ENCODE measurements at regions not wholly inside any gene's neighbourhood (a gene's known extent, or its start where the extent isn't known, plus 50 kb on each side); places are given as distances from the start of the nearest gene placed in this dataset.

DNA sequence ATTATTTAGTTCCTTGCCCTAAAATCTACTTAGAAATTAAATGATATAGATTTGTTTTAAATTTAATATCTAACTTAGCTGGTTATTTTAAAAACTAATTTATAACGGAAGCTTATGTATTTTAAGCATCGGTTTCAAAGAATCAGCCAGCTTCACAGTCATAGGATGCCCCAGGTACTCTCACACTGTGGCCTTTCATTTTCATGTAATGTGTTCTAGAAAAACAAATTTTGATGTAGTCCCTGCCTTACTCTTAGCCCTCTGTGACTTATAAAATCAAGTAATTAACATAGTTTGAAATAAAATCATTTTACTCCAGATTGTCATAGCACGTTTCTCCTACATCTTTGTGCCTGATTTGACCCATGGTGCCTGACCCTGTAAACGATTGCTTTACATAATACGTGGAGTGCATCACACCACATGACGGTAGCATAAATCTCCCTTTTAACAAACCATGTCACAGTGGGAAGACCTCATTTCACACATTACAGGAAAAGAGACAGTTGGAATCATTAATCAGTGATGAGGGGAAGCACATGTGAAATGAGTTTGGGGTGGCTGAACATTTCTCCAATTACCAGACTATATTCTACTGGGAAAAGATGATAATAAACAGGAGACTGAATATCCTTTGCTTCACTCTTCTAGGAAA lies 731.5 kb upstream of the CDH9 start:
- Histone ChIP-seq H3F3A (replicated peaks; ENCODE audit: low read depth) (no peaks in the 10 kb centered on the region), H3K9me2 (ENCODE audit: insufficient read depth) (no peaks in the 10 kb centered on the region), H2AFZ (no peak overlapping the region), H4K20me1 (replicated peaks; ENCODE audit: insufficient read depth) (no peaks in the 10 kb centered on the region), H3K27me3 (ENCODE audit: insufficient read depth) (no peaks in the 10 kb centered on the region), H3K27ac (ENCODE audit: low read depth) (no peak overlapping the region), H3K4me3 (no peak overlapping the region), H3K4me1 (ENCODE audit: insufficient read depth) (no peaks in the 10 kb centered on the region), H3K4me2 (no peak overlapping the region), H3K36me3 (ENCODE audit: insufficient read depth) (no peaks in the 10 kb centered on the region), H3K79me2 (replicated peaks; ENCODE audit: insufficient read depth) (no peaks in the 10 kb centered on the region)
- no peaks in the 10 kb centered on the region for H3K9me3 Mint-ChIP-seq
- H3K36me3 Mint-ChIP-seq (ENCODE audit: low read depth), result no peaks in the 10 kb centered on the region
- H3K4me1 Mint-ChIP-seq, result no peaks in the 10 kb centered on the region
- H3K27ac Mint-ChIP-seq, result no peak overlapping the region
- no peaks in the 10 kb centered on the region for H3K27me3 Mint-ChIP-seq (ENCODE audit: insufficient read depth, low read depth, poor library complexity)
- DNase-seq (ENCODE audit: low spot score) (no peak), ATAC-seq (no peak)
- no peak overlapping the region for H3K4me3 Mint-ChIP-seq
- no peak for TF ChIP-seq JUNB (IDR thresholded peaks at IDR 0.05; ENCODE audit: unreplicated experiment)
- no peak for TF ChIP-seq EZH2phosphoT487 (IDR thresholded peaks at IDR 0.05; ENCODE audit: unreplicated experiment)
- TF ChIP-seq ZNF331 (CRISPR knock-in tag; IDR thresholded peaks at IDR 0.05; ENCODE audit: low read depth), result no peak
- TF ChIP-seq EZH2 (IDR thresholded peaks at IDR 0.05; ENCODE audit: low read depth, unreplicated experiment), result no peak
- TF ChIP-seq, protein P1, sequence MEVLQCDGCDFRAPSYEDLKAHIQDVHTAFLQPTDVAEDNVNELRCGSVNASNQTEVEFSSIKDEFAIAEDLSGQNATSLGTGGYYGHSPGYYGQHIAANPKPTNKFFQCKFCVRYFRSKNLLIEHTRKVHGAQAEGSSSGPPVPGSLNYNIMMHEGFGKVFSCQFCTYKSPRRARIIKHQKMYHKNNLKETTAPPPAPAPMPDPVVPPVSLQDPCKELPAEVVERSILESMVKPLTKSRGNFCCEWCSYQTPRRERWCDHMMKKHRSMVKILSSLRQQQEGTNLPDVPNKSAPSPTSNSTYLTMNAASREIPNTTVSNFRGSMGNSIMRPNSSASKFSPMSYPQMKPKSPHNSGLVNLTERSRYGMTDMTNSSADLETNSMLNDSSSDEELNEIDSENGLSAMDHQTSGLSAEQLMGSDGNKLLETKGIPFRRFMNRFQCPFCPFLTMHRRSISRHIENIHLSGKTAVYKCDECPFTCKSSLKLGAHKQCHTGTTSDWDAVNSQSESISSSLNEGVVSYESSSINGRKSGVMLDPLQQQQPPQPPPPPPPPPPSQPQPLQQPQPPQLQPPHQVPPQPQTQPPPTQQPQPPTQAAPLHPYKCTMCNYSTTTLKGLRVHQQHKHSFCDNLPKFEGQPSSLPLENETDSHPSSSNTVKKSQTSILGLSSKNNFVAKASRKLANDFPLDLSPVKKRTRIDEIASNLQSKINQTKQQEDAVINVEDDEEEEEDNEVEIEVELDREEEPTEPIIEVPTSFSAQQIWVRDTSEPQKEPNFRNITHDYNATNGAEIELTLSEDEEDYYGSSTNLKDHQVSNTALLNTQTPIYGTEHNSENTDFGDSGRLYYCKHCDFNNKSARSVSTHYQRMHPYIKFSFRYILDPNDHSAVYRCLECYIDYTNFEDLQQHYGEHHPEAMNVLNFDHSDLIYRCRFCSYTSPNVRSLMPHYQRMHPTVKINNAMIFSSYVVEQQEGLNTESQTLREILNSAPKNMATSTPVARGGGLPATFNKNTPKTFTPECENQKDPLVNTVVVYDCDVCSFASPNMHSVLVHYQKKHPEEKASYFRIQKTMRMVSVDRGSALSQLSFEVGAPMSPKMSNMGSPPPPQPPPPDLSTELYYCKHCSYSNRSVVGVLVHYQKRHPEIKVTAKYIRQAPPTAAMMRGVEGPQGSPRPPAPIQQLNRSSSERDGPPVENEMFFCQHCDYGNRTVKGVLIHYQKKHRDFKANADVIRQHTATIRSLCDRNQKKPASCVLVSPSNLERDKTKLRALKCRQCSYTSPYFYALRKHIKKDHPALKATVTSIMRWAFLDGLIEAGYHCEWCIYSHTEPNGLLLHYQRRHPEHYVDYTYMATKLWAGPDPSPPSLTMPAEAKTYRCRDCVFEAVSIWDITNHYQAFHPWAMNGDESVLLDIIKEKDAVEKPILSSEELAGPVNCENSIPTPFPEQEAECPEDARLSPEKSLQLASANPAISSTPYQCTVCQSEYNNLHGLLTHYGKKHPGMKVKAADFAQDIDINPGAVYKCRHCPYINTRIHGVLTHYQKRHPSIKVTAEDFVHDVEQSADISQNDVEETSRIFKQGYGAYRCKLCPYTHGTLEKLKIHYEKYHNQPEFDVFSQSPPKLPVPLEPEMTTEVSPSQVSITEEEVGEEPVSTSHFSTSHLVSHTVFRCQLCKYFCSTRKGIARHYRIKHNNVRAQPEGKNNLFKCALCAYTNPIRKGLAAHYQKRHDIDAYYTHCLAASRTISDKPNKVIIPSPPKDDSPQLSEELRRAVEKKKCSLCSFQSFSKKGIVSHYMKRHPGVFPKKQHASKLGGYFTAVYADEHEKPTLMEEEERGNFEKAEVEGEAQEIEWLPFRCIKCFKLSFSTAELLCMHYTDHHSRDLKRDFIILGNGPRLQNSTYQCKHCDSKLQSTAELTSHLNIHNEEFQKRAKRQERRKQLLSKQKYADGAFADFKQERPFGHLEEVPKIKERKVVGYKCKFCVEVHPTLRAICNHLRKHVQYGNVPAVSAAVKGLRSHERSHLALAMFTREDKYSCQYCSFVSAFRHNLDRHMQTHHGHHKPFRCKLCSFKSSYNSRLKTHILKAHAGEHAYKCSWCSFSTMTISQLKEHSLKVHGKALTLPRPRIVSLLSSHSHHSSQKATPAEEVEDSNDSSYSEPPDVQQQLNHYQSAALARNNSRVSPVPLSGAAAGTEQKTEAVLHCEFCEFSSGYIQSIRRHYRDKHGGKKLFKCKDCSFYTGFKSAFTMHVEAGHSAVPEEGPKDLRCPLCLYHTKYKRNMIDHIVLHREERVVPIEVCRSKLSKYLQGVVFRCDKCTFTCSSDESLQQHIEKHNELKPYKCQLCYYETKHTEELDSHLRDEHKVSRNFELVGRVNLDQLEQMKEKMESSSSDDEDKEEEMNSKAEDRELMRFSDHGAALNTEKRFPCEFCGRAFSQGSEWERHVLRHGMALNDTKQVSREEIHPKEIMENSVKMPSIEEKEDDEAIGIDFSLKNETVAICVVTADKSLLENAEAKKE (CRISPR knock-in tag; IDR thresholded peaks at IDR 0.05), result no peak
- TF ChIP-seq, protein P2, sequence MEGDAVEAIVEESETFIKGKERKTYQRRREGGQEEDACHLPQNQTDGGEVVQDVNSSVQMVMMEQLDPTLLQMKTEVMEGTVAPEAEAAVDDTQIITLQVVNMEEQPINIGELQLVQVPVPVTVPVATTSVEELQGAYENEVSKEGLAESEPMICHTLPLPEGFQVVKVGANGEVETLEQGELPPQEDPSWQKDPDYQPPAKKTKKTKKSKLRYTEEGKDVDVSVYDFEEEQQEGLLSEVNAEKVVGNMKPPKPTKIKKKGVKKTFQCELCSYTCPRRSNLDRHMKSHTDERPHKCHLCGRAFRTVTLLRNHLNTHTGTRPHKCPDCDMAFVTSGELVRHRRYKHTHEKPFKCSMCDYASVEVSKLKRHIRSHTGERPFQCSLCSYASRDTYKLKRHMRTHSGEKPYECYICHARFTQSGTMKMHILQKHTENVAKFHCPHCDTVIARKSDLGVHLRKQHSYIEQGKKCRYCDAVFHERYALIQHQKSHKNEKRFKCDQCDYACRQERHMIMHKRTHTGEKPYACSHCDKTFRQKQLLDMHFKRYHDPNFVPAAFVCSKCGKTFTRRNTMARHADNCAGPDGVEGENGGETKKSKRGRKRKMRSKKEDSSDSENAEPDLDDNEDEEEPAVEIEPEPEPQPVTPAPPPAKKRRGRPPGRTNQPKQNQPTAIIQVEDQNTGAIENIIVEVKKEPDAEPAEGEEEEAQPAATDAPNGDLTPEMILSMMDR (conservative IDR thresholded peaks at IDR 0.05; ENCODE audit: low read depth in 2 of 2), result no peak
- TF ChIP-seq, protein P3, sequence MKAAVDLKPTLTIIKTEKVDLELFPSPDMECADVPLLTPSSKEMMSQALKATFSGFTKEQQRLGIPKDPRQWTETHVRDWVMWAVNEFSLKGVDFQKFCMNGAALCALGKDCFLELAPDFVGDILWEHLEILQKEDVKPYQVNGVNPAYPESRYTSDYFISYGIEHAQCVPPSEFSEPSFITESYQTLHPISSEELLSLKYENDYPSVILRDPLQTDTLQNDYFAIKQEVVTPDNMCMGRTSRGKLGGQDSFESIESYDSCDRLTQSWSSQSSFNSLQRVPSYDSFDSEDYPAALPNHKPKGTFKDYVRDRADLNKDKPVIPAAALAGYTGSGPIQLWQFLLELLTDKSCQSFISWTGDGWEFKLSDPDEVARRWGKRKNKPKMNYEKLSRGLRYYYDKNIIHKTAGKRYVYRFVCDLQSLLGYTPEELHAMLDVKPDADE (IDR thresholded peaks at IDR 0.05), result no peak
- TF ChIP-seq ZNF114 (CRISPR knock-in tag; IDR thresholded peaks at IDR 0.05), result no peak
- no peak for TF ChIP-seq STAT1 (IDR thresholded peaks at IDR 0.05; ENCODE audit: unreplicated experiment)

Measured in GM23338 (cell line).